Kidney glomerular epithelial cell (primary cell): ENCODE measurements at regions not wholly inside any gene's neighbourhood (a gene's known extent, or its start where the extent isn't known, plus 50 kb on each side); places are given as distances from the start of the nearest gene placed in this dataset.

Experiments
- DNase-seq: peaks from one replicate; lab custom pipeline; 2025; lab: John Stamatoyannopoulos, UW

GRCh38 chr1:57996400-57996799 lies 550.1 kb downstream of the OMA1 start:
- no peak for DNase-seq

DNA sequence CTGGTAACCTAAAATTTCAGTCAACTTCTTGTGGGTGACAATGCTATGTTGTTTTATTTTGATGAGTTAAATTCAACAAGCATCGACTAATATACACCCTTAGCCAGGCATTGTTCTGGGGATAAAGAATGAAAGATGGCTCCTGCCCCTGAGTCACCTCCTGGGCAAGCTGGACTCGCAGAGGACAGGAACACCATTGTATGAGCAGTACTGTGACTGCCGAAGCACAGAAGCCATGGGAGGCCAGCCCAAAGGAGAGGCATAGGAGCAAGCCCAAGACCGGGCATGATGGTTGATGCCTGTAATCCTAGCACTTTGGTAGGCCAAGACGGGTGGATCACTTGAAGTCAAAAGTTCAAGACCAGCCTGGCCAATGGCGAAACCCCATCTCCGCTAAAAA lies 555.2 kb downstream of the OMA1 start:
- no peak for DNase-seq

GRCh38 chr1:57989877-57990276 lies 556.6 kb downstream of the OMA1 start:
- no peak for DNase-seq

DNA sequence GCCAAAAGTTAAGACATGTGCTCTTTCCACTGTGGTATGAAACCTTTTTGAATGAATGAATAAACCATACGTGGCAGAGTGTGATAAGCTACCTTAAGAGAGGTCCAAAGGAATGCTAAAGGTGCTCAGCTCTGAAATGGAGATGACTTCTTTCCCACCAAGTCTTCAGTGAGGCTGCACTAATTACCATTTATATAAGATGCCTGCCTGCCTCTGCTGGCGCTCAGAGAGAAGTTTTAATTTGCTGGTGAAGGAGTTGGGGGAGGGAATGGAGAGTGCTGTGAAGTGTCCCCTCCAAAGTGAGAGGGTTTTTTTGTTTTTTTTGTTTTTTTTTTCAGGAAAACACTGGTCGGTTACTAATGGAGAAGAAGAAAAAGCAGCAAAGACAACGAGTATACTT lies 559.0 kb downstream of the OMA1 start:
- DNase-seq, result no peak

DNA sequence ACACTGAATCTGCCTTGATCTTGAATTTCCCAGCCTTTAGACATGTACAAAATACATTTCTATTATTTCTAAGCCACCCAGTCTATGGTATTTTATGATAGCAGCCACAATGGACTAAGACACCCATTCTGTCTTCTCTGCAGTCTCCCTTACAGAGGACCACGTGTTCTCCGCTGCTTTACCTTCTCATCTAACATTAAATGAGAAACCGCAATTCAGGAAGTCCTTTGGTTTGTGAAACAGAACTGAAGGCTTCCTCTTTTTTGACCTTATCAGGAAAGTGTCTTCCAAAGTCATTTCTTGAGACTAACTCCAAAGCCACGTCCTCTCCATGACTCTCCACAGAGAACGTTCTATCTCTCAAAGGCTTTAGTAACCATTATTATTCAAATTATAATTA lies 560.1 kb downstream of the OMA1 start:
- no peak for DNase-seq

GRCh38 chr1:57984277-57984676 lies 560.4 kb upstream of the DAB1 start:
- DNase-seq, result no peak

DNA sequence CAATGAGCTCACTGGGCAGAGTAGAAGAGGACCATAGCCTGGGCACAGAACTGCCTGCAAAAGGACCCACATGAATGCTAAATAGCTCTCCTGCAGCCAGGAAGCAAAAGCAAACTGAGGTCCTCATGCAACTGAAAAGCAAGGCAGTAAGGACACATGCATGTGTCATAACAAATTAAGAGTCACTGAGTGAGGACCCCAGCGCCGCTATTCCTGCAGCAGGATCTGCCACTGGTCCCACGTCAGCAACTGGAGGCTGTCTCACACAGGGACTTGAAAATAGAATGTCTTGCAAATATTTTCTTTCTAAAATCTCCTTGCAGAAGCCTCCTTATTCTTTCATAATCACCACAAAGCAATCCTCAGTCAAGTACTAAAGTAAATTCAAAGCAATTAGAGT lies 559.6 kb upstream of the DAB1 start:
- DNase-seq, result no peak

- no peak for DNase-seq
These were observed 559.0 kb upstream of the DAB1 start for GRCh38 chr1:57982852-57983251.

DNA sequence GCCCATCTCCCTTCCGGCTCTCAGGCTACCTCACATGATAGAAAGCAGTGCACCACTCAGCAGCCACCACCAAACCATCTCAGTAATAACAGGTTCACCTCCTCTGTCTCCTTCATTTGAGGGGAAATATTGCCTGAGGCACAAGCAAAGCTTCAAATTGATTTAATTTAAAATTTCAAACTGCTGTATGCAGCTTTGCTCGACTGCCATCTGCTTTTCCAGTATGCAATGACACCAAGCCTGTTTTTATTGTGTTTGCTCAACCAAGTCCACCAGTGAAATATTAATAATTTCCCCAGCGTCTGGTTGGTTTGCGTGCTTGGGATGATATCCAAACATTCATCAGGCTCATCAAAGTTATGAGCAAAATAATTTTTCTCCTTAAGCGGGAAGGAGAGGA lies 552.4 kb upstream of the DAB1 start:
- DNase-seq, result no peak

DNA sequence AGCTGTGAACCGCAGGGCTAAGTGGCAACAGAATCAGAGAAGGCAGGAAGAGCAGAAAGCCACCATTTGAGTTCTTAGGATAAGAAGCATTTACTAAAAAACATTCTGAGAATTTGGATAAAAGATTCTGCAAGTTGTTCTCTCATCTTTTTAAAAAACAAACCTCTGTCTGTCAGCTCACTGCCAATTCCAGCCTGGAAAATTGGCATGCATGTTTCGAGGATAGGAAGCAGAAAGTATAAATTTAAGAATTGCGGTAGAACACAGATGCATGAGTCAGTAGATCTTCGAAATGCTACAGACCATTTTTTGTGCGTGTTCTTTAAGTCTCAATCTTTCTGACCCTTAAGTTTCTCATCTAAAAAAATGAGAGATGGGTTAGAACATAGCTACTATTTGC lies 544.5 kb upstream of the DAB1 start:
- no peak for DNase-seq

- DNase-seq, result peak; percentile 13
These were observed 543.0 kb upstream of the DAB1 start for GRCh38 chr1:57966751-57967406.

DNA sequence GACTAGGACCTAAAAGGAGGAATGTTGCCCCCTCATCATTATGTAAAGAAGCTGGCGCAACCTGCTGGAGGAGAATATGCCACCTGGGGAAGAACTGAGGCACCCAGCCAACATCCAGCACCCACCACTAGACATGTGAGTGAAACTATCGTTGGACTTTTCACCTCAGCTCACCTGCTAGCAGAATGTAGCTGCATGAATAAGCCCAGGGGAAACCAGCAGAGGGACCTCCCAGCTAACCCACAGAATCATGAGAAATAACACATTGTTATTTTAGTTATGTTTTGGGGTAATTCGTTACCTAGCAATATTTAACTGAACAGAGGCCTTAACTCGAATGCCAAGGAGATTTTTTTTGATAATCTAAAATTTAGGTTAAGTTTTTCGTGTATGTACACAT lies 542.5 kb upstream of the DAB1 start:
- DNase-seq, result no peak

- DNase-seq, result no peak
These were observed 539.7 kb upstream of the DAB1 start for GRCh38 chr1:57963581-57963980.

DNA sequence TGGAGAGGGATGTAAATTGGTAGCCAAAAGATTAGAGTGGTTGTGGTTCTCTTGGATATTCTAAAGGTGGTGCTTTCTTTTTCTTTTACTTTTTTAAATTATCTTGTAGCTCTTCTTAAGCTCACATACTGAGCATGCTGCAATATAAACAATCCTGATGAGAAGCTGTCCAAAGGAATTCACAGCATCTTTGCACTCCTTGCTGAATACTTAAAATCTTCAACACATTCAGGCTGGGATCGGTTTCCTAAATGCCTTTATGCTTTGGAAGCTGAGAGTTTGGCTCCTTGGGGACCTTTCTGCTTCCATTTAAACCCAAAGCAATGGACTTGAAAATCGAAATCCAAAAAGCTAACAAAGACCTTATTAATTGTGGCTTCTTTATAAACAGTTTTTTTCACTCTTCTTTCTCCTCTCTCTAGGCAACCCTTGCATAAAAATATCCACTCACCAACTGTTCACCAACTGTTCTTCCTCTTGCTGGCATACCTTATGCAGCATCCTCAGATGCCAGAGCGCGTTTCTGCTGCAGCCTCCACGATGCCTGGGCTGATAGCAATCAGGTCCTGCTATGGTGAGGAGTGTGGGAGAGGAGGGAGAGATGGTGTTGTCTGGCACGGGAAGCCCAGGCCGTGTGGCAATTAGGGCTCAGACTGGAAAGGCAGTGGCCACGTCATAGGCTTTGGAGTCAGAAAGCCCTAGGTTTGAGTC lies 535.8 kb upstream of the DAB1 start:
- DNase-seq, result no peak

DNA sequence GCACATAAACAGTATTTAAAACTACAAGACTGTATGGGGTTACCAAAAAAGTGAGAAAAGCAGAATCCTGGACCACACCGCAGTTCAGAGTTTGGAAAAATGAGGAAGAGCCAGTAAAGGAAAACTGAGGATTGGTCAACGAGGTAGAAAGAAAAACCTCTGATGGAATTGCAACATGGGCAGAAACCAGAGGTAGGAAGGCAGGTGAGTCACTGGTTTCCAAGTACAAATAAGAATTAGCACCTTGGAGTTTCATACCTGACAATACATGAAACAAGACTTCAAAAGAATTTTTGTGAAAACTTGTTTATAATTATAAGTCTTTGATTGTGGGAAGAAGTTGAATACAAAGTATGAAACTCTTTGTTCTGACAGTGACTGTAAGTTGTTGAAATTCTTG lies 533.7 kb upstream of the DAB1 start:
- DNase-seq, result no peak

- no peak for DNase-seq
These were observed 527.5 kb upstream of the DAB1 start for GRCh38 chr1:57951390-57951789.

GRCh38 chr1:57949168-57949567 lies 525.3 kb upstream of the DAB1 start:
- no peak for DNase-seq

GRCh38 chr1:57947471-57947870 lies 523.6 kb upstream of the DAB1 start:
- DNase-seq, result no peak

DNA sequence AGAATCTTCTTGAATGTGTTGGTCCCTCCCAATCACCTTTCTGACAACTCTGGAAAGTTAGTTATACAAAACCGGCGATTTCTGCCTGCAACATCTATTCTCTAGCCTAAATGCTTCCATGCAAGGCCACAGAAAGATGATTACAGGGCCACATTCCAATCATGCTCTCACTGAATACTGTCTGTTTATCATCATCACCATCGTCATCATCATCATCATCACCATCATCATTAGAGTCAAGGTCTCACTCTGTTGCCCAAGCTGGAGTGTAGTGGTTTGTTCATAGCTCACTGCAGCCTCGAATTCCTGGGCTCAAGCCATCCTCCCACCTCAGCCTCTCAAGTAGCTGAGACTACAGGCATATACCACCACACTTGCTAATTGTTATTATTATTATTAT lies 521.2 kb upstream of the DAB1 start:
- DNase-seq, result no peak

DNA sequence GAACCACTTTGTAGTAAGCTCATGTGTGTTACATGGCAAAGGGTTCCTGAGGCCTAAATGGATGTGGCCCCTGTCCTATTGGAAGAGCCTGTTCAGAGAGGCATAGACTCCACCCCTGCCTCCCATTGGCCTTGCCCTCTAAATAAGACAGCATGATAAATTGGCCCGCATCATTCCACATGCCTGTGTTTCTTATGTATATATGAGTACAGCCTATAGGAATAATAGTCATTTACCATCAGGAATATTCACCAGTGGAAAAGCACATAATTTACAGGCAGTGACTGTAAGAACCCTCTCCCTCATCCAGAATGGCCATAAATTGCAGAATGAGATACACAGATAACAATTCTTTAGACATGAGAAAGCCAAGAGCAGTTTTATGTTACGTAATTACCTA lies 519.5 kb upstream of the DAB1 start:
- DNase-seq, result no peak

DNA sequence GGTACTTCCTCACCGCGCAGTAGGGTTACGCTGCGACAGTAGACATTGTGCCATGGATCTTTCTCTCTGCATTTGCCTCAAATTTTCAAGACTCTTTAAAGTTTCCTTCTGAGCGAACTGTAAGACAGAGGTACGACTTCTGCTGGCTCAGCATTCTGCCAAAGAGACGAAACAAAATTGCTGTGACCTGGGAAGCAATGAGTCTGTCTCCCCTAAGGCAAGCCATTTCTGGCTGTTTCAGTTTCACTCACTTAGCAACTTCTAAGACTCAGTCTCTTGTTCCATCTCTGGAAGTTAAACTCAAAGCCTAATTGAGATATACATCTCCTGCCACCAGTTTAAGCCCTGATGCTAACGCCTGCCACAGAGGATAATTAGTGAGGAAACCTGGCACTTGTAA lies 510.9 kb upstream of the DAB1 start:
- no peak for DNase-seq

DNA sequence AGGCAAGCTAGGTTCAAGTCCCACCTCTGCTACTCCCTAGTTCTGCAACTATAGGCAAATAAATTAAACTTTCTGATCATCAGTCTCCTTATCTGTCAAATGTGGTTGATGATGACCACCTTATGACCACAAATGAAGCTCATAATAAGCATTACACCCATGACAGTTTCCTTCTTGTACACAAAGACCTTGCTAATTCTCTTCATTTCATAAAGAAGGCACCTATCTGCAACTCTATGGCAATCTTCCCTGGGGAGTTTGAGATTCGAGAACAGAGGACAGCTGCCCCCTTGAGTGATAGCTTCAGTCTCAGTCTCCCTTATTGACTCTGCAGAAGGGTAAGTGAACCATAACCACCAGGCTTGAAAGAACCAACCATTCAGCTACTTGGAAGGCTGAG lies 503.1 kb upstream of the DAB1 start:
- no peak for DNase-seq

DNA sequence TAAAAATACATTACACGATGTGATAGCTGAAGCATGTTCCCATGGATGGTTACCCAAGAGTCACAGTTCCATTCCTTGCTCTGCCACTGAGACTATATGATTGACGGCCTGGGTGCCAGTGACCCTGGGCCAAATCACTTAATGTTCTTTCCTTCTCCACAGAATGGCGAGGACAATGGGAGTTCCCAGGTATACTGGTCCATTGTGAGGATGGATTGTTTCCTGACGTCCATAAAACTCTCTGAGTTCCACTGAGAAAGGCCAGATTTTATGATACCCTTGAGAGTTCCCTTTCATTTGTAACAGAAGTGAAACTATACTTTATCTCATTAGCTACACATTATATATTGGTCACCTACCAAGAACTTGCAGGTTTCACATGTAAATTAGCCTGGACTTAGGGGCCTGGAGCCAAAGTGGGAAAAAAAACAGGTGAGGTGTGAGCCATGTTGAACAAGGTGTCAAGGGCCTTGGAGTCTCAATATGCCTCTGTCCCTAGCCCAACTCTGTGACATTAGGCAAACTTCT lies 502.2 kb upstream of the DAB1 start:
- DNase-seq, result no peak

- DNase-seq, result no peak
These were observed 501.4 kb upstream of the DAB1 start for GRCh38 chr1:57925226-57925625.
